OCI-LY1 (cell line): ENCODE measurements at regions not wholly inside any gene's neighbourhood (a gene's known extent, or its start where the extent isn't known, plus 50 kb on each side); places are given as distances from the start of the nearest gene placed in this dataset.

Experiments used
- H2AFZ ChIP-seq: fragments of 200-600 bp; sonication (generic), shearing (Covaris generic); 2 replicates; pipeline ENCODE4 v1.6.0; 2014; ENCODE audit warnings: antibody characterized with exemption, mild to moderate bottlenecking, low read length
- H3F3A ChIP-seq: fragments of 200-600 bp; sonication (generic), shearing (Covaris generic); 2 replicates; pipeline ENCODE4 v1.6.0; 2014; ENCODE audit warnings: mild to moderate bottlenecking, antibody characterized with exemption, low read length, moderate library complexity; ENCODE audit not compliant: insufficient read depth
- H3K27ac ChIP-seq: fragments of 200-600 bp; sonication (generic); 2 replicates; pipeline ENCODE4 v1.5.1; 2014; ENCODE audit warnings: low read length, mixed run types, mild to moderate bottlenecking, low read depth; ENCODE audit not compliant: poor library complexity, severe bottlenecking
- H3K27me3 ChIP-seq: fragments of 200-600 bp; sonication (generic); 2 replicates; pipeline ENCODE4 v1.6.0; 2014; ENCODE audit warnings: antibody characterized with exemption, mild to moderate bottlenecking, low read length, moderate library complexity; ENCODE audit not compliant: insufficient read depth
- H3K36me3 ChIP-seq: fragments of 200-600 bp; sonication (generic); 2 replicates; pipeline ENCODE4 v1.6.1; 2014; ENCODE audit warnings: mild to moderate bottlenecking, antibody characterized with exemption, low read length, moderate library complexity, mixed read lengths; ENCODE audit not compliant: insufficient read depth
- H3K4me1 ChIP-seq: fragments of 200-600 bp; sonication (generic); 2 replicates; pipeline ENCODE4 v1.5.1; 2014; ENCODE audit warnings: mild to moderate bottlenecking, low read length, moderate library complexity; ENCODE audit not compliant: insufficient read depth, severe bottlenecking
- H3K4me2 ChIP-seq: fragments of 200-600 bp; sonication (generic), shearing (Covaris generic); 2 replicates; pipeline ENCODE4 v1.6.1; 2014; ENCODE audit warnings: low read length
- H3K4me3 ChIP-seq: fragments of 200-600 bp; sonication (generic); 2 replicates; pipeline ENCODE4 v1.5.1; 2014; ENCODE audit warnings: low read length, low read depth, mild to moderate bottlenecking, mixed read lengths; ENCODE audit not compliant: poor library complexity, severe bottlenecking
- H3K79me2 ChIP-seq: fragments of 200-600 bp; shearing (Covaris generic); 2 replicates; pipeline ENCODE4 v1.6.1; 2016; ENCODE audit warnings: mixed run types, low read length, mixed read lengths; ENCODE audit not compliant: insufficient read depth
- H3K9ac ChIP-seq: fragments of 200-600 bp; sonication (generic), shearing (Covaris generic); 2 replicates; pipeline ENCODE4 v1.6.1; 2014; ENCODE audit warnings: mild to moderate bottlenecking, low read length, mixed read lengths
- H3K9me2 ChIP-seq: fragments of 200-600 bp; sonication (generic), shearing (Covaris generic); 2 replicates; pipeline ENCODE4 v1.6.1; 2014; ENCODE audit warnings: low read depth, mild to moderate bottlenecking, low read length, mixed read lengths
- H3K9me3 ChIP-seq: fragments of 200-600 bp; shearing (Covaris generic); 2 replicates; pipeline ENCODE4 v1.6.1; 2014; ENCODE audit warnings: low read length, mixed read lengths
- H4K20me1 ChIP-seq: fragments of 200-600 bp; sonication (generic), shearing (Covaris generic); 2 replicates; pipeline ENCODE4 v1.6.0; 2016; ENCODE audit warnings: mild to moderate bottlenecking, low read length; ENCODE audit not compliant: insufficient read depth
- CTCF ChIP-seq: fragments of 200-600 bp; sonication (generic), shearing (Covaris generic); IDR thresholded peaks from 2 replicates; pipeline ENCODE4 v1.5.1; 2017; ENCODE audit warnings: mild to moderate bottlenecking, antibody characterized with exemption, low read length, moderate library complexity, mixed read lengths
- EZH2 ChIP-seq: fragments of 200-600 bp; sonication (generic), shearing (Covaris generic); IDR thresholded peaks from 2 replicates; pipeline ENCODE4 v1.8.0; 2017; ENCODE audit warnings: borderline replicate concordance, mixed run types, mild to moderate bottlenecking, antibody characterized with exemption, low read length, moderate library complexity, mixed read lengths

GRCh38 chr2:66699416-66699792 lies 264.5 kb downstream of the MEIS1 start:
- H4K20me1 ChIP-seq, result no peaks in the 10 kb centered on the region
- no peaks in the 10 kb centered on the region for H3K4me1 ChIP-seq
- H3K4me3 ChIP-seq, result no peak overlapping the region
- H2AFZ ChIP-seq, result no peak overlapping the region
- TF ChIP-seq CTCF, result no peak
- no peak for TF ChIP-seq EZH2
- H3F3A ChIP-seq, result no peaks in the 10 kb centered on the region
- H3K9ac ChIP-seq, result no peak overlapping the region
- no peak overlapping the region for H3K27ac ChIP-seq
- no peaks in the 10 kb centered on the region for H3K79me2 ChIP-seq
- no peaks in the 10 kb centered on the region for H3K9me3 ChIP-seq
- H3K27me3 ChIP-seq, result no peaks in the 10 kb centered on the region
- H3K4me2 ChIP-seq, result no peak overlapping the region
- H3K36me3 ChIP-seq, result no peaks in the 10 kb centered on the region
- H3K9me2 ChIP-seq, result no peaks in the 10 kb centered on the region

- no peaks in the 10 kb centered on the region for H3K9me3 ChIP-seq
- no peaks in the 10 kb centered on the region for H3F3A ChIP-seq
- no peak overlapping the region for H2AFZ ChIP-seq
- no peaks in the 10 kb centered on the region for H4K20me1 ChIP-seq
- no peak overlapping the region for H3K4me3 ChIP-seq
- H3K27me3 ChIP-seq, result no peaks in the 10 kb centered on the region
- no peak overlapping the region for H3K9ac ChIP-seq
- H3K4me2 ChIP-seq, result no peak overlapping the region
- H3K36me3 ChIP-seq, result no peaks in the 10 kb centered on the region
- H3K27ac ChIP-seq, result no peak overlapping the region
- no peaks in the 10 kb centered on the region for H3K79me2 ChIP-seq
- H3K4me1 ChIP-seq, result no peaks in the 10 kb centered on the region
- no peaks in the 10 kb centered on the region for H3K9me2 ChIP-seq
- no peak for TF ChIP-seq CTCF
- no peak for TF ChIP-seq EZH2
Measured at GRCh38 chr2:66699793-66700676, 265.1 kb downstream of the MEIS1 start.

GRCh38 chr2:66700677-66701066 lies 265.7 kb downstream of the MEIS1 start:
- Histone ChIP-seq H3K27me3 (no peaks in the 10 kb centered on the region), H3K79me2 (no peaks in the 10 kb centered on the region), H3K9me3 (no peaks in the 10 kb centered on the region), H3K36me3 (no peaks in the 10 kb centered on the region), H4K20me1 (no peaks in the 10 kb centered on the region), H3K9me2 (no peaks in the 10 kb centered on the region), H3K4me3 (no peak overlapping the region), H2AFZ (no peak overlapping the region), H3K9ac (no peak overlapping the region), H3K27ac (no peak overlapping the region), H3K4me1 (no peaks in the 10 kb centered on the region), H3K4me2 (no peak overlapping the region), H3F3A (no peaks in the 10 kb centered on the region)
- TF ChIP-seq EZH2 (no peak), CTCF (no peak)
